GM23338 (cell line): ENCODE measurements at regions not wholly inside any gene's neighbourhood (a gene's known extent, or its start where the extent isn't known, plus 50 kb on each side); places are given as distances from the start of the nearest gene placed in this dataset.

ENCODE experiments used
- ATAC-seq: fragments of 200-7000 bp; cut with Tn5 transposase; 3 replicates; pipeline ENCODE4 v1.9.1; 2020
- DNase-seq: peaks from one replicate; pipeline ENCODE4 v3.0.0-alpha.2; 2015; ENCODE audit warnings: low spot score
- H2AFZ ChIP-seq: fragments of 200-600 bp; sonication (generic); 2 replicates; pipeline ENCODE4 v1.8.0; 2016; ENCODE audit warnings: antibody characterized with exemption, mild to moderate bottlenecking, moderate library complexity
- H3F3A ChIP-seq: fragments of 200-600 bp; sonication (generic); replicated peaks from 2 replicates; pipeline ENCODE4 v1.8.0; 2017; ENCODE audit warnings: antibody characterized with exemption, mixed run types, low read depth
- H3K27ac ChIP-seq: fragments of 200-600 bp; sonication (generic); 2 replicates; pipeline ENCODE4 v1.6.1; 2016; ENCODE audit warnings: low read depth
- H3K27me3 ChIP-seq: fragments of 200-600 bp; sonication (generic); 2 replicates; pipeline ENCODE4 v1.8.0; 2016; ENCODE audit warnings: mild to moderate bottlenecking, mixed run types, moderate library complexity; ENCODE audit not compliant: insufficient read depth
- H3K36me3 ChIP-seq: fragments of 200-600 bp; sonication (generic); 2 replicates; pipeline ENCODE4 v1.8.0; 2016; ENCODE audit warnings: mild to moderate bottlenecking; ENCODE audit not compliant: insufficient read depth
- H3K4me1 ChIP-seq: fragments of 200-600 bp; sonication (generic); 2 replicates; pipeline ENCODE4 v1.8.0; 2016; ENCODE audit warnings: mild to moderate bottlenecking, moderate library complexity; ENCODE audit not compliant: insufficient read depth
- H3K4me2 ChIP-seq: fragments of 200-600 bp; sonication (generic); 2 replicates; pipeline ENCODE4 v1.7.1; 2017; ENCODE audit warnings: mixed run types
- H3K4me3 ChIP-seq: fragments of 200-600 bp; sonication (generic); 2 replicates; pipeline ENCODE4 v1.6.1; 2016; ENCODE audit warnings: mixed run types
- H3K79me2 ChIP-seq: fragments of 200-600 bp; sonication (generic); replicated peaks from 2 replicates; pipeline ENCODE4 v1.8.0; 2017; ENCODE audit warnings: mild to moderate bottlenecking; ENCODE audit not compliant: insufficient read depth
- H3K9me2 ChIP-seq: fragments of 200-600 bp; sonication (generic); 2 replicates; pipeline ENCODE4 v1.8.0; 2017; ENCODE audit not compliant: insufficient read depth
- H4K20me1 ChIP-seq: fragments of 200-600 bp; sonication (generic); replicated peaks from 2 replicates; pipeline ENCODE4 v1.8.0; 2017; ENCODE audit warnings: mild to moderate bottlenecking; ENCODE audit not compliant: insufficient read depth
- H3K27ac Mint-ChIP-seq: 2 replicates; pipeline ENCODE4 v1.8.0; 2020; ENCODE audit warnings: inconsistent platforms, mild to moderate bottlenecking, moderate library complexity, mixed read lengths
- H3K27me3 Mint-ChIP-seq: 3 replicates; pipeline ENCODE4 v1.8.0; 2022; ENCODE audit warnings: low read depth, mild to moderate bottlenecking, moderate library complexity, mixed read lengths, inconsistent platforms; ENCODE audit not compliant: insufficient read depth, poor library complexity
- H3K36me3 Mint-ChIP-seq: 3 replicates; pipeline ENCODE4 v1.8.0; 2021; ENCODE audit warnings: low read depth, mild to moderate bottlenecking, inconsistent platforms, moderate library complexity, mixed read lengths
- H3K4me1 Mint-ChIP-seq: 3 replicates; pipeline ENCODE4 v1.8.0; 2020; ENCODE audit warnings: mild to moderate bottlenecking, inconsistent platforms, mixed read lengths
- H3K4me3 Mint-ChIP-seq: 3 replicates; pipeline ENCODE4 v1.8.0; 2021; ENCODE audit warnings: moderate library complexity, mild to moderate bottlenecking, inconsistent platforms, mixed read lengths
- H3K9me3 Mint-ChIP-seq: 3 replicates; pipeline ENCODE4 v1.8.0; 2020; ENCODE audit warnings: moderate library complexity, mild to moderate bottlenecking, inconsistent platforms, mixed read lengths
- EZH2 ChIP-seq: fragments of 200-600 bp; sonication (generic); IDR thresholded peaks from one replicate; pipeline ENCODE4 v1.8.0; 2017; ENCODE audit warnings: antibody characterized with exemption, mild to moderate bottlenecking, low read depth; ENCODE audit not compliant: unreplicated experiment
- EZH2phosphoT487 ChIP-seq: fragments of 200-600 bp; sonication (generic); IDR thresholded peaks from one replicate; pipeline ENCODE4 v1.8.1; 2018; ENCODE audit warnings: antibody characterized with exemption; ENCODE audit not compliant: unreplicated experiment
- JUNB ChIP-seq: IDR thresholded peaks from one replicate; pipeline ENCODE4 v1.6.1; 2016; ENCODE audit warnings: antibody characterized with exemption; ENCODE audit not compliant: unreplicated experiment
- NANOG ChIP-seq: IDR thresholded peaks from 2 replicates; pipeline ENCODE4 v1.6.1; 2016; ENCODE audit warnings: antibody characterized with exemption, borderline replicate concordance
- REST ChIP-seq: IDR thresholded peaks from one replicate; pipeline ENCODE4 v1.6.1; 2018; ENCODE audit warnings: antibody characterized with exemption; ENCODE audit not compliant: unreplicated experiment
- STAT1 ChIP-seq: IDR thresholded peaks from one replicate; pipeline ENCODE4 v1.6.1; 2016; ENCODE audit warnings: antibody characterized with exemption; ENCODE audit not compliant: unreplicated experiment
- ZNF114 ChIP-seq: fragments of 250-450 bp; sonication (Bioruptor Pico); IDR thresholded peaks from 2 replicates; pipeline ENCODE4 v1.5.0; 2020; ENCODE audit warnings: mild to moderate bottlenecking, moderate library complexity
- ZNF331 ChIP-seq: fragments of 250-450 bp; sonication (Bioruptor Pico); IDR thresholded peaks from 2 replicates; pipeline ENCODE4 v1.5.0; 2020; ENCODE audit warnings: low read depth, mild to moderate bottlenecking, moderate library complexity
- ZNF462 ChIP-seq: fragments of 250-450 bp; sonication (Bioruptor Pico); IDR thresholded peaks from 2 replicates; pipeline ENCODE4 v1.5.0; 2020; ENCODE audit warnings: mild to moderate bottlenecking, moderate library complexity

- H3K27ac Mint-ChIP-seq, result peak overlapping the region; percentile 46
- peak; percentile 67 for DNase-seq
- H3K4me2 ChIP-seq, result no peak overlapping the region
- H3K27me3 ChIP-seq, result no peaks in the 10 kb centered on the region
- H3K4me1 Mint-ChIP-seq, result peaks cover 7% of the 10 kb centered on the region
- no peak for TF ChIP-seq JUNB
- no peak for TF ChIP-seq STAT1
- TF ChIP-seq ZNF331 (CRISPR knock-in tag), result no peak
- TF ChIP-seq ZNF462 (CRISPR knock-in tag), result peak; percentile 63; the same call in 1 of the 2 replicates
- TF ChIP-seq NANOG, result no peak
- no peak for TF ChIP-seq ZNF114 (CRISPR knock-in tag)
- TF ChIP-seq REST, result no peak
- TF ChIP-seq EZH2phosphoT487, result no peak
- TF ChIP-seq EZH2, result no peak
- H3K27me3 Mint-ChIP-seq, result no peaks in the 10 kb centered on the region
- H2AFZ ChIP-seq, result no peak overlapping the region
- H4K20me1 ChIP-seq, result no peaks in the 10 kb centered on the region
- H3K36me3 Mint-ChIP-seq, result no peaks in the 10 kb centered on the region
- peaks cover 5% of the 10 kb centered on the region; the same call in 1 of the 2 replicates for H3K4me1 ChIP-seq
- H3K9me2 ChIP-seq, result no peaks in the 10 kb centered on the region
- peak; percentile 54; the same call in 2 of the 3 replicates for ATAC-seq
- H3K4me3 Mint-ChIP-seq, result no peak overlapping the region
- H3F3A ChIP-seq, result no peaks in the 10 kb centered on the region
- H3K9me3 Mint-ChIP-seq, result no peaks in the 10 kb centered on the region
- H3K79me2 ChIP-seq, result no peaks in the 10 kb centered on the region
- no peak overlapping the region for H3K27ac ChIP-seq
- no peak overlapping the region for H3K4me3 ChIP-seq
- H3K36me3 ChIP-seq, result no peaks in the 10 kb centered on the region
These were observed 767.4 kb upstream of the GHITM start for GRCh38 chr10:83371696-83372490.
